ENCODE measurements at regions not wholly inside any gene's neighbourhood (a gene's known extent, or its start where the extent isn't known, plus 50 kb on each side); places are given as distances from the start of the nearest gene placed in this dataset.

DNA sequence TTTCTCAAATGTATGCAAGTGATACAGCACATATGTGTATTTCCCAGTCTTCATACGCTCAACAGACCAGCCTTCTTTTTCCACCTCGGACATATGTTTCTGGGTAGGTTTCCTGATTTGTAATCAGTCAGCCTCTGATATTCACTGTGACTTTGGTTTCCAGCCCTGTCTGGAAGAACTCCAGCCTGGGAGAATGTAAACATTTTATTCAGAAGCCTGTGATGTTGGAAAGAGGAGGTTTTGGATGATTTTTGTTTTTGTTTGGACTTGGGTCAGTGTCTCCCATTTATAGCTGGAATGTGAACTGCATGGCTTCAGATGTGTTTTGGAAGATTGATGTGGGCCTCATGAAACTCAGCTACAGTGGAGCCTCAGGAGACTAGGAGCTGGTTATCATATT is 172.2 kb upstream of the CENPW start:
- TF ChIP-seq, protein P1, sequence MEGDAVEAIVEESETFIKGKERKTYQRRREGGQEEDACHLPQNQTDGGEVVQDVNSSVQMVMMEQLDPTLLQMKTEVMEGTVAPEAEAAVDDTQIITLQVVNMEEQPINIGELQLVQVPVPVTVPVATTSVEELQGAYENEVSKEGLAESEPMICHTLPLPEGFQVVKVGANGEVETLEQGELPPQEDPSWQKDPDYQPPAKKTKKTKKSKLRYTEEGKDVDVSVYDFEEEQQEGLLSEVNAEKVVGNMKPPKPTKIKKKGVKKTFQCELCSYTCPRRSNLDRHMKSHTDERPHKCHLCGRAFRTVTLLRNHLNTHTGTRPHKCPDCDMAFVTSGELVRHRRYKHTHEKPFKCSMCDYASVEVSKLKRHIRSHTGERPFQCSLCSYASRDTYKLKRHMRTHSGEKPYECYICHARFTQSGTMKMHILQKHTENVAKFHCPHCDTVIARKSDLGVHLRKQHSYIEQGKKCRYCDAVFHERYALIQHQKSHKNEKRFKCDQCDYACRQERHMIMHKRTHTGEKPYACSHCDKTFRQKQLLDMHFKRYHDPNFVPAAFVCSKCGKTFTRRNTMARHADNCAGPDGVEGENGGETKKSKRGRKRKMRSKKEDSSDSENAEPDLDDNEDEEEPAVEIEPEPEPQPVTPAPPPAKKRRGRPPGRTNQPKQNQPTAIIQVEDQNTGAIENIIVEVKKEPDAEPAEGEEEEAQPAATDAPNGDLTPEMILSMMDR (IDR thresholded peaks at IDR 0.05; ENCODE audit: borderline replicate concordance, insufficient read depth, low read depth, low read length), result no peak
- H3K4me3 ChIP-seq (ENCODE audit: low read depth, low read length), result no peak overlapping the region

DNA sequence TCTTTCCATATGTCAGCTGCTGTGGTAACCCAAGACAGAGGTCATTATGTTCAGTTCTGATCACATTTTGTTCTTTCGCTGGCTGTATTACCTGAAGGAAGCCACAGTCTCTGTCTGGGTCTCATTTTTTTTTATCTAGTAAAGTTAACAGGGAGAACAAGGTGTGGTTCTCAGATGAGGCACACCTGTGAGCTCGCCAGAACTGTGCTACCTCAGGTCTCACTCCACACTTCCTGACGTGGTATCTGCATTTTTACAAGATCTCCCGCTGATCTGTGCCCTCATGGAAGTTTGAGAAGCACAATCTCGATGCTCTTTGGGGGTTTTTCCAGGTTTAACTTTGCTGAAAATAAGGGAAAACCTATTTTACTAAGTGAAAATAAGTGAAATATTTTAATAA is 169.5 kb upstream of the CENPW start:
- TF ChIP-seq, protein P1 (IDR thresholded peaks at IDR 0.05; ENCODE audit: borderline replicate concordance, insufficient read depth, low read depth, low read length), result no peak
- no peak overlapping the region for H3K4me3 ChIP-seq (ENCODE audit: low read depth, low read length)

DNA sequence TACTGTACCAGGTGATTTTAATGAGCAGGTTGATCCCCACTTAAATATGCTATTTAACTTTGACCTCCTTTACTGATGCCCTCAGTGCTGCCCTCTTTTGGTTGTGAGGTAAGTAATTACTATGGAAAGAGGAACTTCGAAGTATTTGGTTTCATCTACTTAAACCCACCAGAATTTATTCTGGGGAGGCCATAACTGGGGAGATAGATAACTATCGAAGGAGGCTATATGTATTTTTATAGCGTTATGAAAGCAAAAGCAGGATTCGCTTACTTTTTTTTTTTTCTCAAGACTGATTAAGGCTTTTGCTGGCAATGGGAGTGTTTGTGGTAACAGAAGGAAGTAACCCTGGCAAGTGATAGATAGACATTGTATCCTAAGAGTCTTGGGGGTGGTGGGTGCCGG is 168.9 kb upstream of the CENPW start:
- no peak overlapping the region for H3K4me3 ChIP-seq (ENCODE audit: low read depth, low read length)
- TF ChIP-seq, protein P1 (IDR thresholded peaks at IDR 0.05; ENCODE audit: borderline replicate concordance, insufficient read depth, low read depth, low read length), result peak; percentile 24; the same call in 1 of the 2 replicates

DNA sequence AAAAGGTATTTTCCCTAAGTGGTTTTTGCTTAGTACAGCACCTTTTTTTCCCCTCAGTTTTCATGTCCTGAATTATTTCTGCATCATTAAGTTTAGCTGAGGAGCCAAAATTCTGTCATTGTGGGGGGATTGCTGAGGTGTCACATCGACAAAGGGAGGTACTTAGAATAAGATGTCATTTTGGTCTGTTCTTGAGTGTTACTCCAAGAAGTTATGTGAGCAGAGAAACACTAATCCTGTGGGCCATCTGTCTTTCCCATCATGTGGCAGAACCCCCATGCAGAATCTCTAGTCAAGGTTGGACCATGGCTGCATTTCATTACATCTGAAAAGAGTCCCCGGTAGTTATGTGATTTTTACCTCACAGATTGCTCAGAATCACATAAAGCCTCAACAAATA is 167.8 kb upstream of the CENPW start:
- H3K4me3 ChIP-seq (ENCODE audit: low read depth, low read length), result no peak overlapping the region
- TF ChIP-seq, protein P1 (IDR thresholded peaks at IDR 0.05; ENCODE audit: borderline replicate concordance, insufficient read depth, low read depth, low read length), result no peak

DNA sequence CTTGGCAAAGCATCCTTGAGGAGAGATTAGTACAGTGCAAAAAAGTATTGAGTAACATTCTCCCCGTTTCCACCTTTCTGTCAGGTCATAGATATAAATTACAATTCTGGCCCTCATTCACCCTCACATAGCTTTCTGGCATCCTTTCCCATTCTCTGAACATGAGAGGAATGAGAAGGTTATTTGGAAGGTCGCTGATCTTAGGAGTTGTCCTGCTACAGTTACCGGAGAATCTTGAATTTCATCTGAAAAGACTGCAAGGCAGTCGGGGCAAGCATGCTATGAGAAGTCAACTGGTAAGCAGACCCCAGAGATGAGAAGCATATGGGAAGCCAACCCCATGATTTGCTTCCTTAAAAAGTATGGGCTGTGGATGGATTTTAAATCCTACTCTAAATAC is 166.7 kb upstream of the CENPW start:
- TF ChIP-seq, protein P1 (IDR thresholded peaks at IDR 0.05; ENCODE audit: borderline replicate concordance, insufficient read depth, low read depth, low read length), result no peak
- no peak overlapping the region for H3K4me3 ChIP-seq (ENCODE audit: low read depth, low read length)

DNA sequence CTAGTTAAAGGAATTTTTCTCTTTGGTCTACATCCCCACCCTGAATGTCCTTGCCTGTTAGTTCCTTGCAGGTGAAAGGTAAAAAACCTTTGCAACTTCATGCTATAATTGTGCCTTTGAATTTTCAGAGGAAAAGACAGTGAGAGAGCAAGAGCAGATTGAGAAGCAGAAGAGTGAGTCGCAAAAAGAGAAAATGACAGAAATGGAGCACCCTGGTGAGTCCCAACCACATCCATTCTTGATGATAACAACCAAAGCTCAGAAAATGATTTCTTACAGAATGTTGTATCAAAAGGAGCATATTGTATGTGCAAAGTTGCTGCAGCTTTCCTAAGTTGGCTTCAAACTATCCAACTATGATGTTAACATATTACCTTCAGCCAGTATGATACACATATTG is 165.2 kb upstream of the CENPW start:
- TF ChIP-seq, protein P1 (IDR thresholded peaks at IDR 0.05; ENCODE audit: borderline replicate concordance, insufficient read depth, low read depth, low read length), result no peak

DNA sequence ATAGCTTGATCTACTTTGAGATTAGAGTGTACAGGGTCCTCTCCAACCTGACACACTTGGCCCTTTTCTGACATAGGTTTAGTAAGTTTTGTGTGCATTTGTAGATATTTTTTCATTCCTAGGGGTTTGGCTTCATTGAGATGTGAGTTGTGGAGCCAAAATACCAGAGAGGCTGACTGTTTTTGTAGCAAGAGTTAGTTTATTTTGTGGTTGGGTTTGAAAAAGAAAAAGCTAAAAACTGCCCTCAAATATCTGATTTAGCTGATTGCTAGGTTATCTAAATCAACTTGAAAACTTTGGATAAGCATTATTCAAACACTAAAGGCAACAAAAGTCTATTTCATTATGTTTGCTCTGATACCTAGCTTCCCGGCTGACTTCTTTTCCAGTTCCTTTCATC is 164.7 kb upstream of the CENPW start:
- TF ChIP-seq, protein P1 (IDR thresholded peaks at IDR 0.05; ENCODE audit: borderline replicate concordance, insufficient read depth, low read depth, low read length), result no peak
- H3K4me3 ChIP-seq (ENCODE audit: low read depth, low read length), result no peak overlapping the region

More for the DNA sequence above, 165.2 kb upstream of the CENPW start:
- no peak overlapping the region for H3K4me3 ChIP-seq (ENCODE audit: low read depth, low read length)
